ENCODE measurements at regions not wholly inside any gene's neighbourhood (a gene's known extent, or its start where the extent isn't known, plus 50 kb on each side); places are given as distances from the start of the nearest gene placed in this dataset.
"Not testable (repeated sequence)": the region's sequence is repeated elsewhere in the genome, so short reads cannot be mapped to it uniquely, and the experiment has no call there.

DNA sequence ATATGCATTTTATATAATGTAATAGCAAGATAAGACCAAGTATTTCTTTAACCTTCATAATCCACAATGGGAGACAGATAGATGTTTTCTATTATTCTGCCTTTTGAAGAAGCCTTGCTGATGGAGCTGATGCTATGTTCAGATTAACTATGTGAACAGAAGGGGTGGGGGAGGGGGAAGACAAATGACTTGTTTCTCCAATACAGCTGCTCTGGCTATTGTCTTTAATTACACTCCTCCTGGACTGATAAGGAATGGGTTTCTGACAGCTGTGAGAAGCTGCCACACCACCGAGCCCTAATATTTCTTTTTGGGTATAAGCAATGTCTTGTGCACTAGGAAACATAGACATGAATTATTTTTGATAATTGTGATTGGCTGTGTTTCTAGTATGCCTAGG lies 62.0 kb downstream of the CAVIN4 start:
- peak; percentile 80 to 96 for DNase-seq

DNA sequence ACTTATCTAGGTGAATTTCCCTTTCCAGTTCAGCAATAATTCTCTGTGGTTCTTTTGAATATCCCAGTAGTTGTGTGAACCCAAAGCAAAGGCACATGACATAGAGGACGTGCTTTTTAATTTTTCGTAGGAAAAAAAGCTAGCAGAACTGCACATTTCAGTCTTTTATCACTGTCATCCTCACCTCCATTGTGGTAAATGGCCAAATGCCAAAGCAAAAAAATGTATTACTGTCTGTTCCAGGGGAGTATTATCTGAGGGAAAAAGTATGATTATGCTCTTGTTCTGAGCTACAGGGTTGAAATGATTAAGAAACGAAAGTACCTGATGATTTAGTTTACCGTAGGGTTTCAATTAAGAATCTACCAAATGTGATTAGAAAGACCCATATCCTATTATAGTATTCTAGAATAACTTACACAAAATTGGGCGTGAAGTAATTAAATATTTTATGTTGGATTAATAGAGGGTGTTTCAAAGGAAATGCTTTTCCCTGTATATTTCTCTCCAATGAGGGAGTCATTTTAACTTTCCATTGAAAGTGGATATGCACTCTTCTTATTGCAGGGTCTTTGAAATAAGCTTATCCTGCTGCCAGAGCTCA lies 62.7 kb downstream of the CAVIN4 start:
- no peak for DNase-seq

DNA sequence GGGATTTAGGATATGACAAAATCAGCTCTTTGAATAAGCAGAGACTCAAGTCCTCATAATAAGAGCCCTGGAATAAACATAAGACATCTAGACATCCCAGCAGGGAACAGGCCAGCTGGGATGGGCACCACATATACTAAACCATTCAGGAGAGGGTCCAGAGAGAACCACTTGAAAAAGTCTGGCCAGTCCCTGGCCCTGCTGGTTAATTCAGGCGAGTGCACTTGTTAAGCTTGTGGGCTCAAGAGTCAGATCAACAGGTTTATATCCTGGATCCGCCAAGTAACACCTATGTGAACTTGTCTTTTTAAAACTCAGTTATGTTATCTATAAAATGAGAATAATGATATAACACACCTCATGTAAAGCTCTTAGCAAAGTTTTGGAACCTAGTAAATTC lies 63.3 kb downstream of the CAVIN4 start:
- peak; percentile 25 to 75 for DNase-seq

DNA sequence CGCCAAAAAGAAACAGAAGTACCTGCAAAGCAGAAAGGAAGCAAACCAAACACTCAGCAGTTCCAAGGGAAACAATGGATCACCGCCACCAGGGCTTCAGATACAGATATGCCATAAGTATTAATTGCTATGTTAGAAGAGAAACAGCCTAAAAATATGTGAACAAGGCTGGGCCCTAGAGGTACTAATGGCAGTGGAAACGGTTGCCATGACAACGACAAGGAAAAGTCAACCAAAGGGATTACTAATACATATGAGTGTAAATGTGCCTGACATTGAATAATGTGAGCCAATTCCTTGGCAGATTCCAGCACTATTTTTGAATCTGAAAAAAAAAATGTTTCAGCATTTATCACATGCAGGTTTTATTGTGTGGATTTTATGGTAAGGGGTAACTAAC lies 75.0 kb downstream of the CAVIN4 start:
- DNase-seq = peak in 1 of 2 experiments; percentile 45

DNA sequence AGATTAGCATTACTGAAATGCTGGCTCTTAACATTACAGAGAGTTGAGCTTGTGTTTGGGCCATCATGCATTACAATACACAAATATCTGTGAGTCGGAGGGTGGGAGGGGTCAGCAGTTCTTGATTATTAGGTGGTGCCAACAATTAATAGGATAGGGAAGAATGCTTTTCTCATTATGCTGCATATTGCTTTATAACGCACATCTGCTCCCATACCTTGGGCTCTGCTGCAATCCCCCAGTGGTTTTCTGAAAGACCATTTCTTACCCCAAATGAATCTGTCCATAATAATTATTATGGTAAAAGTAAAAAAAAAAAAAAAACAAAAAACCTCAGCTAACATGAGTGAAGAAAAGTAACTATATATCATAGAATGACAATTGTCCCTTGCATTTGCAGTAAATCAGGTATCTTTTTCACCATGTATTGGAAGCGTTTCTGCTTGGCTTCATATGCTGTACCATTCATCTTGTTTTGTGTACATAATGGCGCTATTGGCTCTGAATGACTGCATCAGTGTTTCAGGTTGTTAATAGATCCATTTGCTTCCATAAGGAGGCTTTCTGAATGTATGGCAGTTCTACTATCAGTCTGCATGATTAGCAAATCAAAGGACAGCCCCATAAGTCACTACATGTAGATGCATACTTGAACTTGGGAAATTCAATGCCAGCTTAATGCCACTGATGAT lies 75.9 kb downstream of the CAVIN4 start:
- no peak for DNase-seq

DNA sequence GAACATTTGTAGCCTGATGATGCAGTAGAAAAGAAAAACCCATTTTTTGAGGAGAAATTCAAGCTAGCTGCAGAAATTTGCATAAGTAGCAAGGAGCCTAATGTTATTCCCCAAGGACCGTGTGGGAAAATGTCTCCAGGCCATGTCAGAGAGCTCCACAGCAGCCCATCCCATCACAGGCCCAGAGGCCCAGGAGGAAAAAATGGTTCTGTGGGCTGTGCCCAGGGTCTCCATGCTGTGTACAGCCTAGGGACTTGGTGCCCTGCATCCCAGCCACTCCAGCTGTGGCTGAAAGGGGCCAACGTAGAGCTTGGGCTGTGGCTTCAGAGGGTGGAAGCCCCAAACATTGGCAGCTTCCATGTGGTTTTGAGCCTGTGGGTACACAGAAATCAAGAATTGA lies 79.0 kb downstream of the CAVIN4 start:
- not testable (repeated sequence) for DNase-seq

DNA sequence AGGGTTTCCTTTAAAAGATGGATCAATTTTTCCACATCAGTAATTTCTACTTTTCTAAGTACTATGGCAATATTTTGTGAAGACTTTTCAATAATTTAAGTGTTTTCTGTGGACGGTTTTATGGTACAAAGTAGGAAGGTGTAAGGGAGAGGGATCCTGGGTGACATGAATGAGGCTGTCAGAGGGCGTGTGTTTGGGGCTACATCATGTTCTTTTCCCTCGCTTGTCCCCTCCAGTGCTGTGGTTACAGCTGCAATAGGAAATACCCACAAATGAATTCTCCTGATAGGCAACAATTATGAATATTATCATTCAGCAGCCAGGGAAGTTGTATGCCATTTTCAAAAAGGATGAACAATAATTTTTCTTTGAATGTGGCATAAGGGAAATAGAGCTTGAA lies 83.8 kb downstream of the CAVIN4 start:
- DNase-seq = no peak

DNA sequence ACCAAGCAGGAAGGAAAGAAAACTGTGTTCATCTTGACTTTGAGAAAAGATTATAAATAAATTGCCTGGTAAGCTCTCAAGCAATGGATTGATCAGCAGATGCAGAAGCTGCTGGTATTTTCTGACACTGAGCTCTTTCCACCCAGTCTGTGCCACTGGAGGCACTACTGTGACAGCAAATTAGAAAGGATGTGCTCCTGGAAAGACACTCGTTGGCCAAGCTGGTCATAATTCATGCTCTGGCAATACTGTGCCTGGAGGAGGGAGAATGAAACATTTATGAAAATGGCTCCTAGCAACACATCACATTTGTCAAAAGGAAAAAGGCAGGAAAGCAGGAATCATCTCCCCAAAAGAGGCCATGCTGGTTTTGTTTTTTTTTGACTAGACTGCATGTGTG lies 84.2 kb downstream of the CAVIN4 start:
- peak in 1 of 2 experiments; percentile 14 for DNase-seq

DNA sequence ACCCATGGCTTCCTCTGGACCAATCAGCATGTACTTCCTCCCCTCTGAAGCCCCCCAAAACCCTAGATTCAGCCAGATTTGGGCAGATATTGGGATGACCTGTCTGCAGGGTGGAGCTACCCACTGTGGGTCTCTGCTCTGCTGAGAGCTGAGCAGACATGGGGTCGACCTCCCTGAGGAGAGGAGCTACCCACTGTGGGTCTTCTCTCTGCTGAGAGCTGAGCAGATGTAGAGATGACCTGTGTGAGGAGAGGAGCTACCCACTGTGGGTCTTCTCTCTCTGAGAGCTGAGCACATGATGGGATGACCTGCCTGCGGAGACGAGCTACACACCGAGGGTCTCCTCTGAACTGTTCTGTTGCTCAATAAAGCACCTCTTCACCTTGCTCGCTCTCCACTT lies 89.6 kb downstream of the CAVIN4 start:
- no peak for DNase-seq

DNA sequence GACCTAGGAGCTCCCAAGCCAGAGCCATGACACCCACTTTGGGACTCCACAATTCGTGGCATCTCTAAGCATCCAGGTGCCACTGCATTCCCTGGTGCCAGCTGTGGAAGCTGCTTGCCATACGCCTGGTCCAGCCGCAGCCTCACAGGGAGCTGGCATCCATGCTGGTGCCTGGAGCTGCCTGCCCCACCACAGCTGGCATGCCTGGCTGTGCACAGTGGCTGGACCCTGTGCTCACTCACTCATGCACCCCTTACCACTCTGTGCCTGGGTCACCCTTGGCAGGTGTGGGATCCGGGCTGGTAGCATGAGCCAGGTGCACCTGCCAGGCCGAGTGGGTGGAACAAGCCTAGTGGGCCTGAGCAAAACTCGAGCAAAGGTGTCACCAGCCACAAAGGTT lies 90.1 kb downstream of the CAVIN4 start:
- DNase-seq = no peak

DNA sequence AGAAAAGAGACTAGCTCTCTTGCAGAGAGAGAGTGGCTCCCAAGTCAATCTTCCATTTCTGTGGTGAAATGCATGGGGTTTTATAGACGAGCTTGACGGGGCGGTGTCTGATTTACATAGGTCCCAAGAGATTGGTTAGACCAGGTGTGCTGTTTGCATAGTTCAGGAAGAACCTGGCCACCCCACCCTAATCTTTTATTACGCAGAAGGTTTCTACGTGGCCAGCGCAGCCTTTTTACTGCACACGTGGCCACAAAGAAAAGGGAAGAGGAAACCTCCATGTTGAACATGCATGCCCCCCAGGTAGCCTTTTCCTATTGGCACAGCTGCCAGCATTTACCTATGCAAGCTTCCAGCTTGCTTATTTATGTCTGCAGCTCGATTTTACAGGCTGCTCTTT lies 92.1 kb downstream of the CAVIN4 start:
- DNase-seq = no peak

DNA sequence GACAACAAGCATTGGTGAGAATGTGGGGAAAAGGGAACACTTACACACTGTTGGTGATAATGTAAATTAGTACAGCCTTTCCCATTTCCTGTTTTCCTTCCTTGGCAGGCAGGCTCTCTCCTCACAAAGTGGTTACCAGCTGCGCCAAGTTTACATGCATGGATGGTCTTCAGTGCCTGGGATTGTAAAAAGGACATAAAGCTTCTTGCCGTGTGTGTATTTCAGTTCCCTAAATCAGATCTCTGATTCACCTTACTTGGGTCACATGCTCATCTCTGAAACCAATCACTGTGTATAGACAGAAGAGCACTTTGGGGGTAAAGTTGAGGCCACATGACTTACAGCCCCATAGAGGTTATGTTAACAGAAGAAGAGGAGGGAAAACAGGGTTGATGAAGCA lies 92.8 kb downstream of the CAVIN4 start:
- peak in 1 of 2 experiments; percentile 22 for DNase-seq

DNA sequence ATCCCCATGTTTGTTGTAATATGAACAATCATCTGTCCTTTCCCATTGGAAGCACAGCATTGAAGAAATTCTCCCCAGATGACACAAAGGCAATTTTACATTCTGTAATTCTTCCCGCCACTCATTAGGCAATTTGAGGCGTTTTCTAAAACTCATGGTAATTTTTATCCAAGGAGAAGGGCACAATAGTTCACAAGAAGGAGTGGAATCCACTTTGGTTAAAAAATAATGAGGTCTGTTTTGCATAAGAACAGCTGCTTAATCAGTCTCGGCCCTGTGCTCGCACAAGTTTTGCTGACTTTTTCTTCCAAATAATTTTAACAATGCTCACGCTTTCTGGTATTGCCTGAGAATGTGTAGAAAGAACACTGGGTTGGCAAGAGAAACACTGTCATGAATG lies 94.0 kb downstream of the CAVIN4 start:
- no peak for DNase-seq

DNA sequence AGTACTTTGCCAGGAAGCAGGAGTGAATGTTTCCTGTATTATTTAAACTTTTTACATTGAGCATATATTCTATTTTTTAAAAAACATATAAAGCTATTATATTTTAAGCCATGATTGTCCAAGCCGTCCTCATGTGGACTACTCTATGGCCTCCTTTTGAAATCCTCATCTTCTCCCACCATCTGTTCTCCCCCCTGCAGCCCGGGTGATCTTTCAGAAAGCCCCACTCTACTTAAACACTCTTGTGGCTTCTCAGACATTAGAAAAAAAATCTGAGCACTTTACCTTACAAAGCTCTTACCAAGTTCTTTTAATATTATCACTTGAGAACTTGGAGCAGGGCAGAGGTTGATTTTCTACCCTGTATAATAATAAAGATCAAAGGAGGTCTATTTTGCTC lies 95.4 kb downstream of the CAVIN4 start:
- peak; percentile 79 to 87 for DNase-seq

DNA sequence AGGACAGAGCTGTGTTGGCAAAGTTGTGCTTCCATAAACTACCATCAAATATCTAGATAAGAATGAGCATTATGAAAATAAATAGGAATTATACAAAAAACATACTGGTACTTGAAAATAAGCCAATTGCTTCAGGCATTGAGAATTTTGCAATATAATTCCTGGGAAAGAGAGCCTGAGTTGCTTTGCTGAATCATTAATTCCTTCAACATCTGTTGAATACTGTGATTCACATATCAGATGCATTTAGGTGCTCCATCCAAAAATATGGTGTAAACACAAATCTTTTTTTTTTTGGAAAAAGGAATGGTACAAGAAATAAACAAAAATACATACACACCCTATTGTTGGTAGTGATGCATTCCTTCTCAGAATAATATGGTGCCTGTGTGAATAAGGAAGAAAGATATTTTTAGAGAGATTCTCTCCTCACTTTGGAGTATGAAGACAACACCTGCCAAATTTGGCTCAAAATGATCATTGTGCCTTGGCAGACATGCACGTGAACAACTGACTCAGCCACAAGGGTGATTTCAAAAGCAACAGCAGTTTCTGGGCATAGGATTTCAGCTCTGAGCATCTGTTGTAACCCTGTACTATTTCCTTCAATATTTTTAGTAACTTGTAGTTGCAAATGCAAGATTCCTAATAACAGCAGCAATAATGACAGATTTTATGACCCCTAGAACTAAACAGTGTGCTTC lies 96.7 kb downstream of the CAVIN4 start:
- peak; percentile 34 to 78 for DNase-seq

DNA sequence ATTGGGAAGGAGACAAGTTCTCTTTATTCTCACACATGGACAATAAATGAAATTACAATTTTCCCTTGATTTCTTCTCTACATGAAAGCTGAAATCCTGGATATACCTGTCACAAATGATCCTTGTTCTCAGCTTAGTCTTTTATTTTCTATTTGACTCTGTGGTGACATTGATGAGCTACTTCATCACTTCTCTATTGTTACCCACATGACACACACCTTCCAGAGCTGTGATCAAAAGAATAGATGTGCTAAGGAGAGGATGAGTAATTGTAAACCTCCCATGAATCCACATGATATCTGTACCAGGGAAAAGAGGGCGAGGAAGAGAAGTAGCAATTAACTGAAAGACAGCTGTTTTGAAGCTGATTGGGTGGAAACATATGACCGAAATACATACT lies 102.0 kb downstream of the CAVIN4 start:
- DNase-seq = peak in 1 of 2 experiments; percentile 12

DNA sequence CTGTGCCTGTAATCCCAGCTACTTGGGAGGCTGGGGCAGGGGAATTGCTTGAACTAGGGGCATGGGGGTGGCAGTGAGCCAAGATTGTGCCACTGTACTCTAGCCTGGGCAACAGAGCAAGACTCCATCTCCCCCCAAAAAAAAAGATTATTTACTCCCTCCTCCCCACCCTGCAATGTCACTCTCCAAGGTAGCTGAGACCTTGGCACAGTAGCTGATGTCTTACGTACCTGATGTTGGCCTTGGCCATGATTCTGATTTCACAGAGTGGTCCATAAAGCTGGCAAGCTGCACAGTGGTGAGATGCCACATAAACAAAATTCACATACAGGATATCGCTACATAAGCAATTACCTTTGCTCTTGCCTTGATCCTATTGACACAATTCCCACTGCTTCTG lies 108.5 kb downstream of the CAVIN4 start:
- DNase-seq = no peak

DNA sequence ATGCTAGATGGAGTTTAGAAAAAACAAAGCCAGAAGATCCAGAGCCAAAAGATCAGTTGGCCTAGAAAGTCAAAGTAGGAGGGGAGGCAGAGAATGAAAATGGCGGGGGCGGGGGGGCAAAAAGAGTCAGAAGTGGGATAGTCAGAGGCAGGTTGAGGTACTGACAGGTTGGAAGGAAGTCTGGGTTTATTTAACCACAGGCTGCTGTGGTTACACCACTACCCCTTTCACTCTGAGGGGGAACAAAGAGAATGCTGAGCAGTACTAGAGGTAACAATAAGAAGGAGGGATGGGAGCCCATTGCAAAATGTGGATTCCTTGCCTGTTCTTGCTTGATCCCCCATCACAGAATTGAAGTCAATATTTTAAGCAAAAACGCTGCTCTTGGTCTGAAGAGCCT lies 111.8 kb downstream of the CAVIN4 start:
- no peak for DNase-seq

DNA sequence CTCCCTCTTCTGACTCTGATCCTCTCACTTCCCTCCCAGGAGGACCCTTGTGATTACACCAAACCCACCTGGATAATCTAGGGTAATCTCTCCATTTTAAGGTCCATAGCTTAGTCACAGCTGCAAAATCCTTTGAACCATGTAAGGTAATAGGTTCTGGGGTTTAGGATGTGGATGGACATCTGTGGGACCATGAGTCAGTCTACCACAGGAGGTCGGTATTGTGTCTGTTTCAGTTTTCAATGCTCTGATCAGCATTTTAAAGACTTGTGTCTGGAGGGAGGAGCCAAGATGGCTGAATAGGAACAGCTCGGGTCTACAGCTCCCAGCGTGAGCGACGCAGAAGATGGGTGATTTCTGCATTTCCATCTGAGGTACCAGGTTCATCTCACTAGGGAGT lies 112.6 kb downstream of the CAVIN4 start:
- DNase-seq = no peak

DNA sequence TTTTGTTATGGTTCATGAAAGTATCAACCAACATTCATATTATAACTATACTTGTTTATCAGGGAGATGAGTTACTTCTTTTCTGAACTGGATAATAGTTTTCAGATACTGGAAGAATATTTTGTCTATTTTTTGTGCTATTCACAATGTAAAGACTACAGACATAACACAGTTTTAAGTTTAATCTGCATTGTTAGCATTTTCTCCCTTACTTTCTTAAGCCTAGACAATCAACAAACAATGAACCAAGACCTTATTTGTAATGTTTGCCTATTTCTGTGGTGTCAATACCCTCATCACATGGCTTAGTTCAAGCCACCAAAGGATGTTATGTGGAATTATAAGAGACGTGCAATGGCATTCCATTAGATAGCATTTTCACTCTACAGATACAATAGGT lies 119.5 kb downstream of the CAVIN4 start:
- no peak for DNase-seq

DNA sequence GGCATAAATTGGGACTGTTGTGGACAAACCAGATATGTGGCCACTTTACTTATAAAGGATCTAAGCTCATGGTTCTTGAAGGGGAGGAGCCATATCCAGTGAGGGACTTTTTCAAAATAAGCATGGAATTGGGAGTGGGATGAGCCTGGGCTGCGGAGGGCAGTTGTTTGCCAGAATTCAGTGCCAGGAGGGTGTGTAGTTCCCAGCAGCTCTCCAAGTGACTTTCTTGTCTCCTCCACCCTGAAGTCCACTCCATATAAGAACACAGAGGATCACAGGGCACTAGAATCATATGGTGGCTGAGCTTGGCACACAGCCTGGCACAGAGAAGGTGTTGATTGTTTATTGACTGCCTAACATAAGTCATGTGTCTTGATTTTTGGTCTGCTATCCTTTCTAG lies 121.1 kb downstream of the CAVIN4 start:
- DNase-seq = no peak

DNA sequence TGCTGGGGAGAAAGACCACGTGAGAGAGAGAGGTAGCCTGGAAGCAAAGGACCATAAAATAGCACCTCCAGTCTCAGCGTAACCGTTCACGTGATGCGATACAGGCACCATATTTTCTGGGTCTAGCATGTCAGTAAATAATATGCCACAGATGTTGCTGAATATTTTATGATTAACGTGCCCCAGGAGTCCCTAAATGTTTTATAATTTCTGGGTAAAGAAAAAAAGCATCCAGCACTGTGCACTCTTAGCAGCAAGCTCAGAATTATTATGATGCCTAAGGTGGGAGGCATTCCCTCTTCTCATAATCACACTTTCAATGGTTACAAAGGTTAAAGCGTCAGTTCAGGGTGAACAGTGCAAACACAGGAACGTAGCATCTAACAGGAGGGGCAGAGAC lies 121.8 kb downstream of the CAVIN4 start:
- DNase-seq = no peak

DNA sequence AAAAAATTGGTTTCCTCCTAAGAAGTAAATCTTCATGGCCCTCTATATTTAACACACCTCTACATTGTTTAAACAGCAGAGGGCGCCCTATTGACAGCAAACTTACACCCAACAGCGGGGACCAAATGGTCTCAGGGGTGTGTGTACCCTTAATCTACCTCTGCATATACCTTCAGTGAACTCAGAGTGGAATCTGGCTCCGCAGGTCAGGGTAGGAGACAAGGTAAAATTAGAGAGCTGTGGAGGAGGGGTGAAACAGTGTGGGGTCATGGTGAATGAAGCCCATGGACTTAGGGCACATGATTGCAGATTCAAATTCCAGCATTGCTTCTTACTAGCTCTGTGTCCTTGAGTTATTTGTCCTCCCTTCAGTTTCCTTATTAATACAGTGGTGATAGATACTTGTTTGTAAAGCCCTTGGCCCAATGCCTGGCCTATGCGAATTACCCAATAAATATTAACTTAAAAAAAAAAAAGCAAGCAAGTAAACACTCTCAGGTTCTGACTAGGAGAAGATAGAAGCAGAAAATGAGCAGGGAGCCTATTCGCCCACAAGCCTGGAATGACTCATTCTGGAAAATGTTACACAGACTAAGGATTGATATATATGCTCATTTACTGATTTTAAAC lies 122.9 kb downstream of the CAVIN4 start:
- DNase-seq = peak; percentile 47 to 70
